ENCODE measurements at regions not wholly inside any gene's neighbourhood (a gene's known extent, or its start where the extent isn't known, plus 50 kb on each side); places are given as distances from the start of the nearest gene placed in this dataset.
"Not testable (repeated sequence)": the region's sequence is repeated elsewhere in the genome, so short reads cannot be mapped to it uniquely, and the experiment has no call there.

GRCh38 chr3:22858486-22858885, 344.6 kb upstream of the UBE2E2 start:
- Mint-ChIP-seq H3K36me3 (no peaks in the 10 kb centered on the region), H3K9me3 (peaks cover 0 to 2% of the 10 kb centered on the region in 2 donors), H3K27ac (no peak overlapping the region)
- DNase-seq (ENCODE audit: low spot score in 2 of 2), result no peak
- ATAC-seq, result no peak

GRCh38 chr3:22859618-22860017, 343.5 kb upstream of the UBE2E2 start:
- Mint-ChIP-seq H3K27ac (no peak overlapping the region), H3K9me3 (no peaks in the 10 kb centered on the region), H3K36me3 (no peaks in the 10 kb centered on the region)
- ATAC-seq (no peak), DNase-seq (ENCODE audit: low spot score in 2 of 2) (no peak)

GRCh38 chr3:22861426-22861825, 341.7 kb upstream of the UBE2E2 start:
- DNase-seq (ENCODE audit: low spot score in 2 of 2) (no peak), ATAC-seq (no peak)
- no peaks in the 10 kb centered on the region for H3K9me3 Mint-ChIP-seq
- H3K27ac Mint-ChIP-seq, result no peak overlapping the region
- H3K36me3 Mint-ChIP-seq, result no peaks in the 10 kb centered on the region

- ATAC-seq, result no peak
- Mint-ChIP-seq H3K36me3 (no peaks in the 10 kb centered on the region), H3K9me3 (no peaks in the 10 kb centered on the region), H3K27ac (no peak overlapping the region)
- no peak for DNase-seq (ENCODE audit: low spot score in 2 of 2)
These were observed 341.0 kb upstream of the UBE2E2 start for GRCh38 chr3:22862111-22862510.

- H3K9me3 Mint-ChIP-seq, result peaks cover 8 to 12% of the 10 kb centered on the region in 2 donors
- H3K27ac Mint-ChIP-seq; H3K36me3 Mint-ChIP-seq; DNase-seq (ENCODE audit: low spot score in 2 of 2): not testable (repeated sequence)
- peak in 1 of 2 donors; percentile 20 for ATAC-seq
These were observed 320.3 kb upstream of the UBE2E2 start for GRCh38 chr3:22882834-22883233.

- peaks cover 8 to 12% of the 10 kb centered on the region in 2 donors for H3K9me3 Mint-ChIP-seq
- no peak overlapping the region for H3K27ac Mint-ChIP-seq
- H3K36me3 Mint-ChIP-seq, result no peaks in the 10 kb centered on the region
- no peak for DNase-seq (ENCODE audit: low spot score in 2 of 2)
- ATAC-seq, result no peak
These were observed 318.1 kb upstream of the UBE2E2 start for GRCh38 chr3:22885039-22885438.

GRCh38 chr3:22885574-22886341, 317.4 kb upstream of the UBE2E2 start:
- H3K9me3 Mint-ChIP-seq, result peaks cover 8 to 12% of the 10 kb centered on the region in 2 donors
- no peak overlapping the region for H3K27ac Mint-ChIP-seq
- no peak for ATAC-seq
- no peak for DNase-seq (ENCODE audit: low spot score in 2 of 2)
- no peaks in the 10 kb centered on the region for H3K36me3 Mint-ChIP-seq

GRCh38 chr3:22886439-22887068, 316.6 kb upstream of the UBE2E2 start:
- DNase-seq (ENCODE audit: low spot score in 2 of 2) (no peak), ATAC-seq (no peak)
- Mint-ChIP-seq H3K36me3 (no peaks in the 10 kb centered on the region), H3K27ac (no peak overlapping the region), H3K9me3 (peaks cover 8 to 12% of the 10 kb centered on the region in 2 donors)

GRCh38 chr3:22887664-22888291, 315.3 kb upstream of the UBE2E2 start:
- Mint-ChIP-seq H3K36me3 (no peaks in the 10 kb centered on the region), H3K27ac (no peak overlapping the region), H3K9me3 (peaks cover 4% of the 10 kb centered on the region in 2 donors)
- ATAC-seq, result no peak
- DNase-seq (ENCODE audit: low spot score in 2 of 2), result no peak

GRCh38 chr3:22893101-22893500, 310.0 kb upstream of the UBE2E2 start:
- DNase-seq (ENCODE audit: low spot score in 2 of 2) (no peak), ATAC-seq (no peak)
- H3K27ac Mint-ChIP-seq, result no peak overlapping the region
- H3K36me3 Mint-ChIP-seq, result no peaks in the 10 kb centered on the region
- peaks cover 0 to 3% of the 10 kb centered on the region in 2 donors for H3K9me3 Mint-ChIP-seq

- Mint-ChIP-seq H3K9me3 (peaks cover 0 to 3% of the 10 kb centered on the region in 2 donors), H3K36me3 (no peaks in the 10 kb centered on the region), H3K27ac (no peak overlapping the region)
- DNase-seq (ENCODE audit: low spot score in 2 of 2) (no peak), ATAC-seq (no peak)
These were observed 309.3 kb upstream of the UBE2E2 start for GRCh38 chr3:22893644-22894325.

GRCh38 chr3:22894865-22895264, 308.3 kb upstream of the UBE2E2 start:
- ATAC-seq, result no peak
- no peak for DNase-seq (ENCODE audit: low spot score in 2 of 2)
- H3K36me3 Mint-ChIP-seq, result no peaks in the 10 kb centered on the region
- no peak overlapping the region for H3K27ac Mint-ChIP-seq
- H3K9me3 Mint-ChIP-seq, result peaks cover 0 to 3% of the 10 kb centered on the region in 2 donors

- Mint-ChIP-seq H3K36me3 (no peaks in the 10 kb centered on the region), H3K9me3 (peaks cover 0 to 3% of the 10 kb centered on the region in 2 donors), H3K27ac (no peak overlapping the region)
- DNase-seq (ENCODE audit: low spot score in 2 of 2) (no peak), ATAC-seq (no peak)
These were observed 307.5 kb upstream of the UBE2E2 start for GRCh38 chr3:22895671-22896070.

- ATAC-seq (no peak), DNase-seq (ENCODE audit: low spot score in 2 of 2) (no peak)
- Mint-ChIP-seq H3K27ac (no peak overlapping the region), H3K36me3 (no peaks in the 10 kb centered on the region), H3K9me3 (peaks cover 0 to 3% of the 10 kb centered on the region in 2 donors)
These were observed 304.6 kb upstream of the UBE2E2 start for GRCh38 chr3:22898558-22898957.

- DNase-seq (ENCODE audit: low spot score in 2 of 2), result no peak
- Mint-ChIP-seq H3K36me3 (no peaks in the 10 kb centered on the region), H3K27ac (no peak overlapping the region), H3K9me3 (peaks cover 0 to 3% of the 10 kb centered on the region in 2 donors)
- no peak for ATAC-seq
These were observed 303.7 kb upstream of the UBE2E2 start for GRCh38 chr3:22899441-22899840.

- H3K9me3 Mint-ChIP-seq, result peaks cover 0 to 3% of the 10 kb centered on the region in 2 donors
- ATAC-seq (no peak), DNase-seq (ENCODE audit: low spot score in 2 of 2) (no peak)
- no peak overlapping the region for H3K27ac Mint-ChIP-seq
- H3K36me3 Mint-ChIP-seq, result no peaks in the 10 kb centered on the region
These were observed 302.8 kb upstream of the UBE2E2 start for GRCh38 chr3:22900296-22900695.

- no peaks in the 10 kb centered on the region for H3K36me3 Mint-ChIP-seq
- H3K27ac Mint-ChIP-seq, result no peak overlapping the region
- ATAC-seq (no peak), DNase-seq (ENCODE audit: low spot score in 2 of 2) (no peak)
- peaks cover 0 to 3% of the 10 kb centered on the region in 2 donors for H3K9me3 Mint-ChIP-seq
These were observed 301.4 kb upstream of the UBE2E2 start for GRCh38 chr3:22901684-22902083.

All from activated naive CD4-positive, alpha-beta T cell treated with anti-CD3 and anti-CD28 coated beads, Interleukin-2, amount 50 U/mL, for 72 hours (primary cell).